Liver (tissue), 3 donors: ENCODE measurements at regions not wholly inside any gene's neighbourhood (a gene's known extent, or its start where the extent isn't known, plus 50 kb on each side); places are given as distances from the start of the nearest gene placed in this dataset.

Source experiments
- EGR1 ChIP-seq, 2 donors: IDR thresholded peaks; 2 replicates each; pipeline ENCODE4 v1.6.1; 2016 to 2018; ENCODE audit warnings: antibody characterized with exemption in 2 of 2, low read depth in 2 of 2
- FOXA1 ChIP-seq: IDR thresholded peaks from 2 replicates; pipeline ENCODE4 v1.6.1; 2016; ENCODE audit warnings: antibody characterized with exemption
- GABPA ChIP-seq, 2 donors: IDR thresholded peaks in 1 of 2; conservative IDR thresholded peaks in 1 of 2; 2 replicates each; pipeline ENCODE4 v1.6.1; 2016; ENCODE audit warnings: antibody characterized with exemption in 2 of 2, mild to moderate bottlenecking in 1 of 2, moderate library complexity in 1 of 2
- HNF4A ChIP-seq, 2 donors: conservative IDR thresholded peaks; 2 replicates each; pipeline ENCODE4 v1.6.1; 2016; ENCODE audit warnings: antibody characterized with exemption in 2 of 2, mild to moderate bottlenecking in 2 of 2
- RAD21 ChIP-seq, 2 donors: IDR thresholded peaks; 2 replicates each; pipeline ENCODE4 v1.6.1; 2016; ENCODE audit warnings: antibody characterized with exemption in 2 of 2, mild to moderate bottlenecking in 2 of 2
- SP1 ChIP-seq: IDR thresholded peaks from 2 replicates; pipeline ENCODE4 v1.6.1; 2018; ENCODE audit warnings: antibody characterized with exemption, mild to moderate bottlenecking
- TAF1 ChIP-seq: conservative IDR thresholded peaks from 2 replicates; pipeline ENCODE4 v1.6.1; 2016; ENCODE audit warnings: antibody characterized with exemption, mild to moderate bottlenecking
- YY1 ChIP-seq: IDR thresholded peaks from 2 replicates; pipeline ENCODE4 v1.6.1; 2016; ENCODE audit warnings: antibody characterized with exemption, mild to moderate bottlenecking
- TF ChIP-seq, protein P1 (sequence below): fragments of 150-350 bp; IDR thresholded peaks from 2 replicates; pipeline ENCODE4 v1.5.1; 2017; ENCODE audit warnings: improper control_type of control experiment, low read depth, low read length; ENCODE audit not compliant: missing input control
- TF ChIP-seq, protein P2 (sequence below): IDR thresholded peaks from 2 replicates; pipeline ENCODE4 v1.6.1; 2016; ENCODE audit warnings: antibody characterized with exemption, mild to moderate bottlenecking
- TF ChIP-seq, protein P3 (sequence below): IDR thresholded peaks from 2 replicates; pipeline ENCODE4 v1.6.1; 2016; ENCODE audit warnings: antibody characterized with exemption
- TF ChIP-seq, protein P4 (sequence below): IDR thresholded peaks from 2 replicates; pipeline ENCODE4 v1.6.1; 2016; ENCODE audit warnings: antibody characterized with exemption
- TF ChIP-seq, protein P5 (sequence below): IDR thresholded peaks from 2 replicates; pipeline ENCODE4 v1.6.1; 2016; ENCODE audit warnings: antibody characterized with exemption
- donor health status: healthy.
- donor health status: healthy.

DNA sequence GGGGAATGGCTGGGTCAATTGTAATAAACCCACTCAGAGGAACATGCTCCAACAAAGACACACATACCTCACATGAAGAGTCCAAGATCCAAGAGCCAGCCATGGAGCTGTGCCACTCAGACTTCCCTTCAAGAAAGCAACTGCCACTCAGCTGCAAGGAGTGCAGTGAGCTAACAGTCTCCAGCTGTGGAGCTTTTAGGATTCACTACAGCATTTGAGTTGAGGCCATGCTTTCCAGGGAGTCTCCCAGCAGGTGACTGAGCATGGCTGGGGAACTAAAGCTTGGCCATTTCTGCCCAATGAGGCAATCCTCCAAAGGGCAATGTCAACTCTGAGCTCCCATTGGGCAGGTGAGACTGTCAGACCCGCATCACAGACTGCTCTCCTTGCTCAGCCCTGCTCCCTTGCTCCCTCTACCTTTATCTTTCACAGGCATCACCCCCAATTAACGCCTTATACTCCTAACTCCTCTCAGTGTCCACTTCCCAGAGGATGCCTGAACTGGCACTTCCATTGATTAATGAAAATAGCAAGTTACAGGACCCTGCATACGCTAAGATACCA lies 165.3 kb upstream of the CTNNB1 start:
- no peak for TF ChIP-seq HNF4A (conservative IDR thresholded peaks at IDR 0.05)
- TF ChIP-seq, protein P1, sequence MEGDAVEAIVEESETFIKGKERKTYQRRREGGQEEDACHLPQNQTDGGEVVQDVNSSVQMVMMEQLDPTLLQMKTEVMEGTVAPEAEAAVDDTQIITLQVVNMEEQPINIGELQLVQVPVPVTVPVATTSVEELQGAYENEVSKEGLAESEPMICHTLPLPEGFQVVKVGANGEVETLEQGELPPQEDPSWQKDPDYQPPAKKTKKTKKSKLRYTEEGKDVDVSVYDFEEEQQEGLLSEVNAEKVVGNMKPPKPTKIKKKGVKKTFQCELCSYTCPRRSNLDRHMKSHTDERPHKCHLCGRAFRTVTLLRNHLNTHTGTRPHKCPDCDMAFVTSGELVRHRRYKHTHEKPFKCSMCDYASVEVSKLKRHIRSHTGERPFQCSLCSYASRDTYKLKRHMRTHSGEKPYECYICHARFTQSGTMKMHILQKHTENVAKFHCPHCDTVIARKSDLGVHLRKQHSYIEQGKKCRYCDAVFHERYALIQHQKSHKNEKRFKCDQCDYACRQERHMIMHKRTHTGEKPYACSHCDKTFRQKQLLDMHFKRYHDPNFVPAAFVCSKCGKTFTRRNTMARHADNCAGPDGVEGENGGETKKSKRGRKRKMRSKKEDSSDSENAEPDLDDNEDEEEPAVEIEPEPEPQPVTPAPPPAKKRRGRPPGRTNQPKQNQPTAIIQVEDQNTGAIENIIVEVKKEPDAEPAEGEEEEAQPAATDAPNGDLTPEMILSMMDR = no peak
- no peak for TF ChIP-seq YY1
- TF ChIP-seq, protein P2, sequence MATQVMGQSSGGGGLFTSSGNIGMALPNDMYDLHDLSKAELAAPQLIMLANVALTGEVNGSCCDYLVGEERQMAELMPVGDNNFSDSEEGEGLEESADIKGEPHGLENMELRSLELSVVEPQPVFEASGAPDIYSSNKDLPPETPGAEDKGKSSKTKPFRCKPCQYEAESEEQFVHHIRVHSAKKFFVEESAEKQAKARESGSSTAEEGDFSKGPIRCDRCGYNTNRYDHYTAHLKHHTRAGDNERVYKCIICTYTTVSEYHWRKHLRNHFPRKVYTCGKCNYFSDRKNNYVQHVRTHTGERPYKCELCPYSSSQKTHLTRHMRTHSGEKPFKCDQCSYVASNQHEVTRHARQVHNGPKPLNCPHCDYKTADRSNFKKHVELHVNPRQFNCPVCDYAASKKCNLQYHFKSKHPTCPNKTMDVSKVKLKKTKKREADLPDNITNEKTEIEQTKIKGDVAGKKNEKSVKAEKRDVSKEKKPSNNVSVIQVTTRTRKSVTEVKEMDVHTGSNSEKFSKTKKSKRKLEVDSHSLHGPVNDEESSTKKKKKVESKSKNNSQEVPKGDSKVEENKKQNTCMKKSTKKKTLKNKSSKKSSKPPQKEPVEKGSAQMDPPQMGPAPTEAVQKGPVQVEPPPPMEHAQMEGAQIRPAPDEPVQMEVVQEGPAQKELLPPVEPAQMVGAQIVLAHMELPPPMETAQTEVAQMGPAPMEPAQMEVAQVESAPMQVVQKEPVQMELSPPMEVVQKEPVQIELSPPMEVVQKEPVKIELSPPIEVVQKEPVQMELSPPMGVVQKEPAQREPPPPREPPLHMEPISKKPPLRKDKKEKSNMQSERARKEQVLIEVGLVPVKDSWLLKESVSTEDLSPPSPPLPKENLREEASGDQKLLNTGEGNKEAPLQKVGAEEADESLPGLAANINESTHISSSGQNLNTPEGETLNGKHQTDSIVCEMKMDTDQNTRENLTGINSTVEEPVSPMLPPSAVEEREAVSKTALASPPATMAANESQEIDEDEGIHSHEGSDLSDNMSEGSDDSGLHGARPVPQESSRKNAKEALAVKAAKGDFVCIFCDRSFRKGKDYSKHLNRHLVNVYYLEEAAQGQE = no peak
- TF ChIP-seq, protein P3, sequence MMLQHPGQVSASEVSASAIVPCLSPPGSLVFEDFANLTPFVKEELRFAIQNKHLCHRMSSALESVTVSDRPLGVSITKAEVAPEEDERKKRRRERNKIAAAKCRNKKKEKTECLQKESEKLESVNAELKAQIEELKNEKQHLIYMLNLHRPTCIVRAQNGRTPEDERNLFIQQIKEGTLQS = no peak
- TF ChIP-seq EGR1 (IDR thresholded peaks at IDR 0.05; ENCODE audit: low read depth in 2 of 2) = no peak
- TF ChIP-seq FOXA1 = no peak
- TF ChIP-seq, protein P4, sequence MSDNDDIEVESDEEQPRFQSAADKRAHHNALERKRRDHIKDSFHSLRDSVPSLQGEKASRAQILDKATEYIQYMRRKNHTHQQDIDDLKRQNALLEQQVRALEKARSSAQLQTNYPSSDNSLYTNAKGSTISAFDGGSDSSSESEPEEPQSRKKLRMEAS = no peak
- no peak for TF ChIP-seq RAD21 (IDR thresholded peaks at IDR 0.05)
- no peak for TF ChIP-seq SP1
- TF ChIP-seq TAF1 = no peak
- no peak for TF ChIP-seq GABPA (IDR thresholded peaks at IDR 0.05 in 1 of 2, conservative IDR thresholded peaks at IDR 0.05 in 1 of 2)
- TF ChIP-seq, protein P5, sequence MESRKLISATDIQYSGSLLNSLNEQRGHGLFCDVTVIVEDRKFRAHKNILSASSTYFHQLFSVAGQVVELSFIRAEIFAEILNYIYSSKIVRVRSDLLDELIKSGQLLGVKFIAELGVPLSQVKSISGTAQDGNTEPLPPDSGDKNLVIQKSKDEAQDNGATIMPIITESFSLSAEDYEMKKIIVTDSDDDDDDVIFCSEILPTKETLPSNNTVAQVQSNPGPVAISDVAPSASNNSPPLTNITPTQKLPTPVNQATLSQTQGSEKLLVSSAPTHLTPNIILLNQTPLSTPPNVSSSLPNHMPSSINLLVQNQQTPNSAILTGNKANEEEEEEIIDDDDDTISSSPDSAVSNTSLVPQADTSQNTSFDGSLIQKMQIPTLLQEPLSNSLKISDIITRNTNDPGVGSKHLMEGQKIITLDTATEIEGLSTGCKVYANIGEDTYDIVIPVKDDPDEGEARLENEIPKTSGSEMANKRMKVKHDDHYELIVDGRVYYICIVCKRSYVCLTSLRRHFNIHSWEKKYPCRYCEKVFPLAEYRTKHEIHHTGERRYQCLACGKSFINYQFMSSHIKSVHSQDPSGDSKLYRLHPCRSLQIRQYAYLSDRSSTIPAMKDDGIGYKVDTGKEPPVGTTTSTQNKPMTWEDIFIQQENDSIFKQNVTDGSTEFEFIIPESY = no peak
